ENCODE measurements at regions not wholly inside any gene's neighbourhood (a gene's known extent, or its start where the extent isn't known, plus 50 kb on each side); places are given as distances from the start of the nearest gene placed in this dataset.

DNA sequence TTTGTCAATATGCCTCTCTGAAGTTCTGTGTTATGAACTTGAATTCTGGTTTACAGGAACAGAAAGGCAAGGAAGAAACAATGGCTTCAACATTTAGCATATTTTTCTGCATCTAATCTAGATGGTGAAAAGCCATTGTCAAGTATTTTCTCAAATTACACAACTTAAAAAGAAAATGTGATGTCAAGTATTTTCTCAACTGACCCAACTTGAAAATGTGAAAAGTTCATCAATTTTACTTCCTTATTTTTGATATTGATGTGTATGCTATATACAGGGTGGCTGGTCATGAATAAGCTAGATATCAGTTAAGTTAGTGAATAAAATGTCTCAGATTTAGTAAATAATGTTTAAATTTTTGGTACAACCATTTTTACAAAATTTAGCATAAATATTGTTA is 196.7 kb downstream of the ALX1 start:
- intact Hi-C loops (cut with DNase I): loop anchor here (5.0 kb wide), 1 partner anchor 396 kb away; the partner anchor contains the start of gene NTS

DNA sequence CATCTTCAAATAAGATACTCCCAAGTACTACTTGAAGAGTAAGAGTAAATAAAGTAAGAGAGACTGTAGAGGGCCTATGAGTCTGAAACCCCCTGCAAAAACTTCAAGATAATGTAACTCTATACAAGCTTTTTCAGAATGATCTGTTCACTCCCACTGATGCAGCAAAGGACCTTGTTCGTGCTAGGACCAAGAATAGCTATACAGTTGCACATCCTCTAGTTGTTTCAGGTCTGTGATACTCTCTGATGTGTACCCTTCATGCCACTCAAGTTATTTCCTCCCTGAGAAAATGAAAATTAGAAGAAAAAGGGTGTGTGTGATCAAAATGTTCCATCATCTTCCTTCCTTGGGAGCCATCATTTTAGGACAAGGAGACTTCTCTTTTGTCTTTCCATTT is 204.4 kb downstream of the ALX1 start:
- intact Hi-C loops (cut with DNase I): no loop called here
- DNase-seq: no peak
- no peak for ATAC-seq (ENCODE audit: poor library complexity)

More for the DNA sequence above, 196.7 kb downstream of the ALX1 start:
- no peak for DNase-seq
- ATAC-seq (ENCODE audit: poor library complexity): no peak

DNA sequence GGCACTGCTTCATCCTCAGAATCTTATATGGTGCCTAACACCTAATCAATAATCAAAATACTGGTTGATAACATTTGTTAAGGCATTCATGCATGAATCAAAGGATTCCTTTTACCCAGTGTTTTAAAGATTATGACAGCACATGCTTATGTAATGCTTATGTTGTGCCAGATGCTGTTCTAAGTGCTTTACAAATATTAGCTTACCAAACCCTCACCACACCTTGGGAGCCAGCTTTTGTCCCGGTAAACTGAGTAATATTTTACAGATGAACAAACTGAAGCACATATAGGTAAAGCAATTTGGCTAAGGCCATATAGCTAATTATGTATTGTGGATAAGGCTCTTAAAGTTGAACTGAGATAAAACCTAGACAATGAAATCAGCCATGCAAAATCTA is 209.2 kb downstream of the ALX1 start:
- intact Hi-C loops (cut with DNase I): no loop called here
- ATAC-seq (ENCODE audit: poor library complexity) (no peak), DNase-seq (no peak)

DNA sequence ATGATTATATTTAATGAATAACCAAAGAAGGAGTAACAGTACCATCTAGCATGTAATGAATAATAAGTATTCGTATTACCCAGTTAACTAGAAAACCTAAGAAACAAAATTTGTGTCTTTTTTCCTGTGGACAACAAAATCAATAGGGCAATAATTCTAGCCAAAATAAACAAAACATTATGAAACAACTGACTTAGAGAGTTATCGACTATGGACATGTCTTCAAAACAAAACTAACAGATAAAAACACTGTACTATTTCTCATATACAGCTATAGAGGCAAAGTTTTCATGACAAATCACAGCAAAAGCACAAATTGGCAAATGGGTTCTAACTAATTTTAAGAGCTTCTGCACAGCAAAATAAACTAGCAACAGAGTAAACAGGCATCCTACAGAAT is 224.1 kb downstream of the ALX1 start:
- intact Hi-C loops (cut with DNase I): no loop called here
- no peak for ATAC-seq (ENCODE audit: poor library complexity)
- no peak for DNase-seq

DNA sequence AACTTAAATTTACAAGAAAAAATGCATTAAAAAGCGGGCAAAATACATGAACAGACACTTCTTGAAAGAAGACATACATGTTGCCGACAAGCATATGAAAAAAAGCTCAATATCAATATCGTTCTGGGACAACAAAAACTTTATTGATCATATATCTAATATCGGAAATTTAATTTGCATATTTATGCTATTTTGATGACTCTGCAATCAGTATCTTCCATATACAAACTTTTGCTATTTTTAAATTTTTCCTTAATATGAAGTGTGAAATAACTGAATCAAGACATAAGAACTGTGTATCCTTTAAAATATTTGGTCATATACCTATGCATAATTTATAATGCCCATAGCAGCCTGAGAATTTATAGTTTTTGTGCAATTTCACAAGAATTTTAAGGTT is 224.6 kb downstream of the ALX1 start:
- intact Hi-C loops (cut with DNase I): no loop called here
- no peak for DNase-seq
- no peak for ATAC-seq (ENCODE audit: poor library complexity)

DNA sequence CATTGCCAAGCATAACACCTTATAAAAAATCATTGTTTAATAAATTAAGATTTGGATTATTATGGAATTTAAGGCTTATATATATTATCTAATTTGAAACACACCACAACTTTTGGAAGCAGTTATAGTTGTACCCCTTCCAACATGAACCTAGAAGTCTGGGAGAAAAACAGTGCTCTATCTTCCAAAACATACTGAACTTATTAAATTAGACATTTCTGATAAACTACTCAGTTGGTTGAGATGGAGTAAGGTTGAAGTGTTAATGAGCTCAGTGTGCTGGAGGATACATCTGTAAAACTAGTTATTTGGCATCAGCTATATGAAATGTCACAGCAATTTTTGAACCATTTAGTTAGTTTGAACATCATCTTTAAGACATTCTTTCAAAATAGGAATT is 227.4 kb downstream of the ALX1 start:
- no peak for DNase-seq
- intact Hi-C loops (cut with DNase I): no loop called here
- no peak for ATAC-seq (ENCODE audit: poor library complexity)

DNA sequence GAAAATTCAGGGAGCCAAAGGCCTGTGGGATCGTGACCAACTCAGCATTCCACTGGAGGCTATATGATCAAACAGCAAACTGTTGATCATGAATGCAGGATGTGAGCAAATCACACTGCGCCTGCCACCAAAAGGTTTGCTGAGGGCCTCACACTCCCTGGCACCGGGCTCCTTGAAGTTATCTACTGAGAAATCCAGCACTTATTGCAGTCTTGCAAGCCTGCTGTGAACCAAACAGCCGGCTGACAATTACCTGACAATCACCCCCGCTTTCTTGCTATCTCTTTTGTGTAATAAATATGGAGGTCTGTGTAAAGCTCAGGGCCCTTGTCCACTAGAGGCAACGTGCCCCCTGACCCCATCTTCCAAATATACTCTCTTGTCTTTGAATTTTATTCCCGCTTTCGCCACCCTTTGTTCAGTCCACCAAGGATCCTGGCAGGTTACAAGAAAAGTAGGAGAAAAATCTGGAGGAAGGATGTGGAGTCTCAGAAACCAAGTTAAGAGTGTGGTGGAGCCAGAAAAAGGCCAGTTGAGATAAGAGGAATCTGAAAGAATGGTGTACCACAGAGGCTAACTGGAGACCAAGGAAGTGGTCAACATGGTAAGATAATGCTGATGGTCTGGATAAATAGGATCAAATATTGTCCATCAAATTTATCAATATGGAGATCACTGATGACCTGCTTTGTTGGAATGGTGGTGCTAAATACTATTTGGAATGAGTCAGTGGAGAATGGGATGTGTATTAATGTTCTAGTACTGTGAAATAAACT is 229.2 kb downstream of the ALX1 start:
- ATAC-seq (ENCODE audit: poor library complexity): no peak
- intact Hi-C loops (cut with DNase I): no loop called here
- DNase-seq: no peak

DNA sequence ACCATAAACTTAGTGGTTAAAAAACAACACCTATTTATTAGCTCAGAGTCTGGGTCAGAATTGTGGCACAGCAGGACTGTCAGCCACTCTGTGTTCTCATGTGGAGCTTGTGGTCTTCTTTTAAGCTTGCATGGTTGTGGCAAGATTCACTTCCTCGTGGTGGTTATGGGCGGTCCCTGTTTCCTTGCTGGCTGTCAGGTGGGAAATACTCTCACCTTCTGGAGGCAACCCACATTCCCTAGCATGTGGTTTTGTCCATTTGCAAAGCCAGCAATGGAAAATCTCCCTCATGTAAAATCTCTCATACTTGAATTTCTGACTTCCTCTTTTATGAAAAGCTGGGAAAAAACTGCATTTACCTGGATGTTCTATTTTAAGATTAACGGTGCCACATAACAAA is 229.8 kb downstream of the ALX1 start:
- ATAC-seq (ENCODE audit: poor library complexity) (no peak), DNase-seq (no peak)
- intact Hi-C loops (cut with DNase I): no loop called here

DNA sequence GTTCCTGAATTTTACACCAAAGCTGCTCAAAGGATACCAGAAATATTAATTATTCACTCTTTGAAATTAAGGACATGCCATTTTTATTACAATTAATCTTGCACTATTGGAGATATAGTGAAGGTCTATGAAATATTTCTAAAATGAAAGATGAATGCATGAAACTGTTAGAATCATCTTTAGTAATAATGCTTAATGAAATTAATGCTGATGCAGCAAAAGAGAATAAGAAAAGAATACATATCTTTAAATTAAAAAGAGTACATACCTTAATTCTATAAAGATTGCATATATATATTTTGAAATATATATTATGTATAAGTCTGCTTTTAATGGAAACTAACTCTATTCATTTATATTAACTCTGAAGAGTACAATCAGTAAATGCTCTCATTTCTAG is 236.0 kb downstream of the ALX1 start:
- no peak for DNase-seq
- intact Hi-C loops (cut with DNase I): no loop called here
- no peak for ATAC-seq (ENCODE audit: poor library complexity)

DNA sequence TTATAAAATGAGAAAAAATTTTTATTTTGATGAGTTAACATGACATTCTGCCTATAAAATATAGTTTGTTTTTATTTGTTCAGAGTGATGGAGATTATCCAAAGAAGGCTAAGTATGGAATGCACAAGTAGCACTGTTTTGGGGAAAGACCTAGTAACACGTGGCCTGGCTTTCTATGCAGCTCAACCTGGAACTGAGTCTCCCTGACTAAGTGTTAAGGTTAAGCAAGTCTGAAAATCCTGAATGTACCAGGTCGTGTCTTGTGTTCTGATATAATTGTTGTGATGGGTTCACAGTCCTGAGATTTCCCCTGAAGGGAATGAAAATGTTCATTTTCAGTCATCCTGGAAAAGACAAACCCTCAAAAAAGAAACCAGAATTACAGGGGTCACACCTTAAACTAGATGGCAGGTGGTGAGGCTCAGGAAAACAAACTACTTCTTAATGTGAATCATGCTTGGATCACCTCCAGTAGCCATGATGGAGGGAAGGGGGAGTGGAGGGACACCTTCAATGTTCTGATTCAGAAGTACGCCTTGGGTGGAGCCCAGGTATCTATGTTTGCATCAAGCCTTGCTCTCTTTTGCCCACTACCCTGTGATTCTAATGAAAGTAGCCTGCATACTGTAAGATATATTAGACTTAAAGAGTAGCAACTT is 236.8 kb downstream of the ALX1 start:
- no peak for ATAC-seq (ENCODE audit: poor library complexity)
- intact Hi-C loops (cut with DNase I): no loop called here
- DNase-seq: no peak

DNA sequence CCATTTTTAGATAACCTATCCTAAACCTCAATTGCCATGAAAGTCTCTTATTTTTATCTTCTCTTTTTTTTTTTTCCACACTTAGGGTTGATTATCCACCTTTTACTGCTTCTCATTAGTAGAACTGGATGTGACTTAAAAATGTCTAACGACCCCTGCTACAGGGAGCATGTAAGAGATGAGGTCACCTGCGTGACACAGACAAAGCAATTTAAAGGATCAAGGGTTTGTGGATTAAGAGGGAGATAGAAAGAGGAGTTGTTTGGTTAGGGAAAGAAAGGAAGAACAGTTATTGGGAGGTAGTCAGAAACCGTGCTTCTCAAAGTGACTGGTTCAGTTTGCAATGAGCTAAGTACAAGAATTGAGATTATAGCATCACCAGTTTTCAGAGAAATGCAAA is 239.1 kb downstream of the ALX1 start:
- ATAC-seq (ENCODE audit: poor library complexity) (no peak), DNase-seq (no peak)
- intact Hi-C loops (cut with DNase I): no loop called here

DNA sequence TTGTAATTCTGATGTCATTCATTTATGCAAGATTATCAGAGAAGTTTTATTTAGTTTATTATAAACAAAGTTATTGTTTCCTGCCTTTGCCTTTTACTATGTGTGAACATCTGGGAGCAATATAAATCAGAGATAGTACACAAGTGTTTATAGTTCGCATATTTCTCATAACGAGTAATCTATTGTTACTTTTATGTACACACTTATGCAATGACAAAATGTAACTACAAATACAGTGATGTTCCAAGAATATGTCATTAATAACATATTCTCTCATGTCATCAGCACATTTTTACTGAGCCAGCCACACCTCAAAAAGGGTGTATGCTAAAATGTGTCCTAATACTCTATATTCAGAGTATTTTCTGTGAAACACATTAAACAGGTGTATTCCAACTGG is 243.2 kb downstream of the ALX1 start:
- DNase-seq: no peak
- intact Hi-C loops (cut with DNase I): no loop called here
- ATAC-seq (ENCODE audit: poor library complexity): no peak

DNA sequence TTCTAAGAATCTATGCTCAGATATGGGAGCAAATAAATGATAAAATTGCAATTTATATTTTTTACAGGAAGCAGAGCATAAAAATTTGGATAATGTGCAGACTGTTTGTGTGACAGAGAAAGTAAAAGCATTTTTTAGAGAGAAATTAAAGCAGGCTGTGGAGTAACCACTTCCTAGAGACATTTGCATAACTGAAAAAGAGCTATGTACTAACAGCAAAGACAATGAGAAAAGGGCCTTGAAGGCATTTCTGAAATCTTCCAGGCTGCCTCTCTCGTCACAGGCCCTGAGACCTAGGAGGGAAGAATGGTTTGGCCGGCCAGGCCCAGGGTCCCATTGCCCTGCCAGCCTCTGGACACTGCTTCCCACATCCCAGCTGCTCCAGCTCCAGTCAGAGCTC is 247.2 kb downstream of the ALX1 start:
- DNase-seq (no peak), ATAC-seq (ENCODE audit: poor library complexity) (no peak)
- intact Hi-C loops (cut with DNase I): no loop called here

DNA sequence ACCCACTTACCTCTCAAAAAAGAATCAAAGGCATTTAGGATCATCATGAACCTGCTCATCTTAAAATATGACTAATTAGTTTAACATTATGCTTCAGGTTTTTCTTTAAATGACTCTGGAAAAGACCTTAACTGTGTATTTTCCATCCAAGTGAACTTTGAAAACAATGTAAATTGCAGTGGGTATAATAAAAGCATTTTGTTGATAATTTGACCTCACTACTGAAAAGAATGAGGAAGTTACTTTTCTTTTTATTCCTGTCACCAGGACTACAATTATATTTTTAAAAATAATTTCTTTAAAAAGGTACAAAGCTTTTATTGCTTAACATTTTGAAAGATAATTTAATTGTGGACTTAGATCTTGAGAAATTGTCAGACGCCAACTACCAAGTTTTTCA is 249.9 kb downstream of the ALX1 start:
- intact Hi-C loops (cut with DNase I): no loop called here
- DNase-seq (no peak), ATAC-seq (ENCODE audit: poor library complexity) (no peak)

DNA sequence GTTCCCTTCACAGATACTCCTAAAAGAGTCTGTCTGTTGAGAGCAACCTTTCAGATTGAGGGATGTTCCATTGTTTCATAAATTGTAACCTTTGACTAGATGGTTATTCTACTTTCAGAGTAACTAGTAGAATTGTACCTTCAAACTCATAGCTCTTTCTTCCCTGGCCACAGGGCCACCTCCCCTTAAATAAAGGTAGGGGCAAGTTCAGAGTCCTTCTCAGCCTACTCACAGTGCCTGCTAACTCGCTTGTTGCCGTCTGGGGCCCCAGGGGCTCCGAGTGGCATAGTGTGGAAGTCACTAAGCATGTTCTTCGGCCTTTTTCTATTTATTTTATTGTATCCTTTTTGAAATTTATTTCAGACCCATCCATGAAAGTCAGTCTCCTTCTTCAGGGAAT is 250.4 kb downstream of the ALX1 start:
- no peak for ATAC-seq (ENCODE audit: poor library complexity)
- intact Hi-C loops (cut with DNase I): no loop called here
- no peak for DNase-seq

DNA sequence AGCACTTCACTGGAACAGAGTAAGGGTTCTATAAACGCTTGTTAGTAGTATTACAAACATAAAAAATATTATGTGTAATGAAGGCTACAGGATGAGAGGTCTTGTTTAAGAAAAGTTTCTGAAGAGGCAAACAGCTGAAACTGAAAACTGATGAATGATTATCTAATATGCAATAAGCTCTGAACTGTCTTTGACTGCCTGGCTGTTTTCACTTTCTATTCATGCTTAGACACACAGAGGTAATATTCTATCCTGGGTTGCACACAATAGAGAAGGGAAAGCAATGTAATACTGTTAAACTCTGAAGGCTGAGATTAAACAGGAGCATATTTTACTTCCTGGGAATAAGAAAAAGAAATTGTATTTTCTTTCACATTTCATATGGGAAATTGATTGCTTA is 251.3 kb downstream of the ALX1 start:
- intact Hi-C loops (cut with DNase I): no loop called here

DNA sequence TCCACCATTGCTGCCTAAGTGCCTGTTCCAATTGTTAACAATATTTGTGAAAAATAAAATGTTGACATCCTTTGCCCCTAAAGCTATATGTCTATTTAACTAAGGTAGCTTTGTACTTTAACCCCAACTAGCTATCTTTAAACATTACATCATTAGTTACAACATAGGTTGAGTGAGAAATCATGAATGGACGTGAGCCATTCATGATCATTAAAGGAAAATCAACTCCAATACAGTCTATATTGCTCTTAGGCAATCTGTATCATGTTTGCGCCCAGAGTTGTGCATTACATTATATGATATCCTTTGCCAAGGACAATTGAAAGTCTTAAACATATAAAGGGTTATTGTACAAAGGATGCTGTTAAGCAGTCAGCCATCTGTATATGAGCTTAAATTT is 269.6 kb downstream of the ALX1 start:
- DNase-seq: no peak
- ATAC-seq (ENCODE audit: poor library complexity): no peak
- intact Hi-C loops (cut with DNase I): no loop called here

More for the DNA sequence above, 251.3 kb downstream of the ALX1 start:
- no peak for ATAC-seq (ENCODE audit: poor library complexity)
- no peak for DNase-seq

DNA sequence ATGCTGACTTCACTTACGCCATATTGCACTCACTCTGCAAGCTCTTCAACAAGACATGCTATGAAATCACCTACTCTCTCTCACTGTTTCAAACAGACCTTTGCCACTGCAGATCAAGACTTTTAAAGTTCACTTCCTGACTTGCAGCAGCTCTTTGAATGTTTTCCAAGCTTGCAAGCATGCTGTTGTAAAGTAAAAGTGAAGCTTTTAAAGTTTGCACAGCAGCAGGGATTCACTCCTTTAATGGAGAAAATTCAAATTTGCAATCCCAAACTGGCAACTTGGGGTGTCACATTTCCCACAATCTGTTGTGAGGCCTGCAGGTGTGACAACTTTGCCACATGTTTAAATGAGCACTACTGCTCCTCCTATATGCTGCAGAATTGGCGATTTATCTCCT is 270.9 kb downstream of the ALX1 start:
- DNase-seq: no peak
- intact Hi-C loops (cut with DNase I): no loop called here
- no peak for ATAC-seq (ENCODE audit: poor library complexity)

DNA sequence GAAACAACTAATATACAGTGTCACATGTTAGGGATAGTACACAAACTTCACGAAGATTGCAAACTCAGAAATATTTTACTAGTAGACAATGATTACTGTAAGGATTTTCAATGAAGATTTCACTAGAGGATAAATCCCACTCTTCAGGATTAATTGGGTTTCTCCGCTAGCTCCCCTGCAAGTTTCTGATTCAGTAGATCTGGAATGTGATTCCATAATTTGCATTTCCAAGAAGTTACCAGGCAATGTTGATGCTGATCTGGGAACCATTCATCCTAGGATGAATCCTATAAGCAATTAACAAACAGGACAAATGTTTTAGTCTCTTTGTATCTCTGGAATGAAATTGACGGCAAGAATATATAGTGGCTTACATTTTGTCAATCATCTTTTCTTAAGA is 272.4 kb downstream of the ALX1 start:
- intact Hi-C loops (cut with DNase I): no loop called here
- DNase-seq: no peak
- no peak for ATAC-seq (ENCODE audit: poor library complexity)

DNA sequence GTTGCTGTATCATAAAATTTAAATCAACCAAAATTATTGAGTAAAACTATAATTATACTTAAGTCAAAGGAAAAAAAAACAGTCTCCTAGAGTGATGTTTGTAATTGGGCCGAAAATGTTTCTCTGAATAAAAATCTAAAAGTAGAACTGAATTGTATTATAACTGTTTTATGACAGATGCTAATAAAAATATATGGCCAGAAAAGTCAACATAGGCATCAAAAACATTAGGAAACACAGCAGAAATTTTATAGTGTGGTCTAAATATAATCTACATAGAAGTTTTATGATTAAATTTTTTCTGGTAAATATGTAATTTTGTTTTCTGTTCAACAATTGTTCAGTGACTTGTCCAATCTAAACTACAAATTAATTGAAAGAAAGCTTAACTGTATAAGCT is 277.8 kb downstream of the ALX1 start:
- intact Hi-C loops (cut with DNase I): no loop called here
- ATAC-seq (ENCODE audit: poor library complexity): no peak
- no peak for DNase-seq

DNA sequence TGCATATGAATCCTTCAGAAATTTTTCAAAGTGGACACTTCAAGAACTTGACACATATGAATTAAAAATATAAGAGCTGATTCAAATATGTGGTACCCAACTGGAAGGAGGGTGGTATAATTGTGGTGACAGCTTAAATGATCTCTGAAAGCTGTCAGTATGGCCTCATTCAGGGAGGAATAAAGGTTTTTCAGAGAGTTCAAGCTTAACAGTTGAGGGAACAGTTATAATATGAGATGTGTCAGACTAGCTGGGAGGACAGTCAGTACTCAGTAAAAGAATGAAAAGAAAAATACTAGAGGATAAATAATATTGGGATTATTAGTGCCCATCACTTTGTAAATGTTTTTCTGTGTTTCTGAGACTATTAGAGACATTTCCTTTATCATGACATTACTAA is 277.5 kb downstream of the RASSF9 start:
- intact Hi-C loops (cut with DNase I): no loop called here
- ATAC-seq (ENCODE audit: poor library complexity) (no peak), DNase-seq (no peak)
